ENCODE measurements at regions not wholly inside any gene's neighbourhood (a gene's known extent, or its start where the extent isn't known, plus 50 kb on each side); places are given as distances from the start of the nearest gene placed in this dataset.

DNA sequence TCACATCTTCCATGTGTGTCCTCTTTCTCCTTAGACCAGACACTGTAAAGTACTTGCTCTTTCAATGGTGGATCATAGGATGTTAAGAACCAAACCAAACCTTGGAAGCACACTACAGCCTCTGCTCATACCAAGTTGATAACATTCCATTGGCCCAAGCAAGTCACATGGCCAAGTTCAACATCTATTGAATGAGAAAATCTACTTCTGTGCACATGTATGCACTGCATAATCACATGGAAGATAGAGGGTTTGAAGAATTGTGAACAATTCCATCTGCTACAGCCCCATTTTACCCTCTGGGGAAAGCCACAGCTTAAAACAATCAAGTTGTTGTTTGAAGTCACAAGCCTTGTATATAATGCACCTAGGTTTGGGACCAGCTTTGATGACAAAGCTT lies 68.2 kb downstream of the MFAP3 start:
- TF ChIP-seq CTCF (IDR thresholded peaks at IDR 0.05): no peak
- TF ChIP-seq POLR2A (IDR thresholded peaks at IDR 0.05): no peak

All from heart left ventricle (tissue), 13 donors.